ENCODE measurements at regions not wholly inside any gene's neighbourhood (a gene's known extent, or its start where the extent isn't known, plus 50 kb on each side); places are given as distances from the start of the nearest gene placed in this dataset.

- H3K79me2 ChIP-seq (ENCODE audit: insufficient read depth), result no peaks in the 10 kb centered on the region
- H3K9me2 ChIP-seq (ENCODE audit: insufficient read depth), result no peaks in the 10 kb centered on the region
- in situ Hi-C loops (cut with MboI), result no loop called here
- H3K4me2 ChIP-seq (ENCODE audit: unreplicated experiment), result no peak overlapping the region
- H3K9ac ChIP-seq, result no peak overlapping the region
- no peaks in the 10 kb centered on the region for H3K27me3 ChIP-seq (replicated peaks; ENCODE audit: insufficient read depth)
- DNase-seq, result no peak
- H4K20me1 ChIP-seq (ENCODE audit: insufficient read depth), result no peaks in the 10 kb centered on the region
- no peak overlapping the region for H2AFZ ChIP-seq
- H3K27ac ChIP-seq, result no peak overlapping the region
- H3F3A ChIP-seq (ENCODE audit: insufficient read depth), result no peaks in the 10 kb centered on the region
- H3K36me3 ChIP-seq (ENCODE audit: low read depth), result no peaks in the 10 kb centered on the region
- TF ChIP-seq EZH2 (IDR thresholded peaks at IDR 0.05; ENCODE audit: insufficient read depth, poor library complexity, severe bottlenecking) (no peak), EZH2phosphoT487 (IDR thresholded peaks at IDR 0.05; ENCODE audit: insufficient read depth, low read depth) (no peak)
- H3K4me1 ChIP-seq (ENCODE audit: insufficient read depth), result no peaks in the 10 kb centered on the region
- WGBS, 2 experiments (ENCODE audit: low coverage in 1 of 2, low lambda C conversion rate in 2 of 2, missing lambda C conversion rate in 2 of 2), result 26 to 31% methylated on average over 7 of the region's 7 CpGs
- H3K4me3 ChIP-seq, result no peak overlapping the region
- no peaks in the 10 kb centered on the region for H3K9me3 ChIP-seq (ENCODE audit: low read depth)
Observed at GRCh38 chr16:6527646-6528045, 805.0 kb upstream of the RBFOX1 start.

- Histone ChIP-seq H3K4me3 (no peak overlapping the region), H3K79me2 (ENCODE audit: insufficient read depth) (no peaks in the 10 kb centered on the region), H2AFZ (no peak overlapping the region), H3K9ac (no peak overlapping the region), H3F3A (ENCODE audit: insufficient read depth) (no peaks in the 10 kb centered on the region), H3K36me3 (ENCODE audit: low read depth) (no peaks in the 10 kb centered on the region), H3K27me3 (replicated peaks; ENCODE audit: insufficient read depth) (no peaks in the 10 kb centered on the region), H3K27ac (no peak overlapping the region), H3K4me2 (ENCODE audit: unreplicated experiment) (no peak overlapping the region), H3K4me1 (ENCODE audit: insufficient read depth) (no peaks in the 10 kb centered on the region), H4K20me1 (ENCODE audit: insufficient read depth) (no peaks in the 10 kb centered on the region), H3K9me3 (ENCODE audit: low read depth) (no peaks in the 10 kb centered on the region), H3K9me2 (ENCODE audit: insufficient read depth) (no peaks in the 10 kb centered on the region)
- no peak for DNase-seq
- in situ Hi-C loops (cut with MboI), result no loop called here
- 0 to 12% methylated on average over 1 of the region's 1 CpG for WGBS, 2 experiments (ENCODE audit: low coverage in 1 of 2, low lambda C conversion rate in 2 of 2, missing lambda C conversion rate in 2 of 2)
- TF ChIP-seq EZH2phosphoT487 (IDR thresholded peaks at IDR 0.05; ENCODE audit: insufficient read depth, low read depth) (no peak), EZH2 (IDR thresholded peaks at IDR 0.05; ENCODE audit: insufficient read depth, poor library complexity, severe bottlenecking) (no peak)
Observed at GRCh38 chr16:6524501-6524900, 808.1 kb upstream of the RBFOX1 start.

- Histone ChIP-seq H3K27ac (no peak overlapping the region), H3K9me2 (ENCODE audit: insufficient read depth) (no peaks in the 10 kb centered on the region), H3K9ac (no peak overlapping the region), H3K4me3 (no peak overlapping the region), H3K4me2 (ENCODE audit: unreplicated experiment) (no peak overlapping the region), H3K4me1 (ENCODE audit: insufficient read depth) (no peaks in the 10 kb centered on the region), H3K9me3 (ENCODE audit: low read depth) (no peaks in the 10 kb centered on the region), H3K27me3 (replicated peaks; ENCODE audit: insufficient read depth) (no peaks in the 10 kb centered on the region), H3K36me3 (ENCODE audit: low read depth) (no peaks in the 10 kb centered on the region), H3F3A (ENCODE audit: insufficient read depth) (no peaks in the 10 kb centered on the region), H4K20me1 (ENCODE audit: insufficient read depth) (no peaks in the 10 kb centered on the region), H2AFZ (no peak overlapping the region), H3K79me2 (ENCODE audit: insufficient read depth) (no peaks in the 10 kb centered on the region)
- no peak for TF ChIP-seq EZH2 (IDR thresholded peaks at IDR 0.05; ENCODE audit: insufficient read depth, poor library complexity, severe bottlenecking)
- no peak for TF ChIP-seq EZH2phosphoT487 (IDR thresholded peaks at IDR 0.05; ENCODE audit: insufficient read depth, low read depth)
- WGBS, 2 experiments (ENCODE audit: low coverage in 1 of 2, low lambda C conversion rate in 2 of 2, missing lambda C conversion rate in 2 of 2), result 9 to 11% methylated on average over 9 of the region's 9 CpGs
- in situ Hi-C loops (cut with MboI), result no loop called here
- no peak for DNase-seq
Observed at GRCh38 chr16:6517020-6517720, 815.5 kb upstream of the RBFOX1 start.

GRCh38 chr16:6512512-6512911, 820.1 kb upstream of the RBFOX1 start:
- no peak overlapping the region for H3K4me2 ChIP-seq (ENCODE audit: unreplicated experiment)
- H3K27me3 ChIP-seq (replicated peaks; ENCODE audit: insufficient read depth), result no peaks in the 10 kb centered on the region
- in situ Hi-C loops (cut with MboI), result no loop called here

More at GRCh38 chr16:6512512-6512911, 820.1 kb upstream of the RBFOX1 start:
- H3K4me1 ChIP-seq (ENCODE audit: insufficient read depth), result no peaks in the 10 kb centered on the region
- no peaks in the 10 kb centered on the region for H3K9me3 ChIP-seq (ENCODE audit: low read depth)
- no peaks in the 10 kb centered on the region for H3K79me2 ChIP-seq (ENCODE audit: insufficient read depth)
- no peaks in the 10 kb centered on the region for H3K36me3 ChIP-seq (ENCODE audit: low read depth)
- no peak overlapping the region for H2AFZ ChIP-seq
- H3F3A ChIP-seq (ENCODE audit: insufficient read depth), result no peaks in the 10 kb centered on the region
- TF ChIP-seq EZH2phosphoT487 (IDR thresholded peaks at IDR 0.05; ENCODE audit: insufficient read depth, low read depth), result no peak
- no peak for TF ChIP-seq EZH2 (IDR thresholded peaks at IDR 0.05; ENCODE audit: insufficient read depth, poor library complexity, severe bottlenecking)
- WGBS, 2 experiments (ENCODE audit: low coverage in 1 of 2, low lambda C conversion rate in 2 of 2, missing lambda C conversion rate in 2 of 2), result 17 to 18% methylated on average over 2 of the region's 2 CpGs
- DNase-seq, result no peak
- H3K4me3 ChIP-seq, result no peak overlapping the region
- no peak overlapping the region for H3K9ac ChIP-seq
- H3K27ac ChIP-seq, result no peak overlapping the region
- H4K20me1 ChIP-seq (ENCODE audit: insufficient read depth), result no peaks in the 10 kb centered on the region
- no peaks in the 10 kb centered on the region for H3K9me2 ChIP-seq (ENCODE audit: insufficient read depth)

Measured in GM23248 (cell line).